Gastrocnemius medialis (tissue), 4 donors: ENCODE measurements at regions not wholly inside any gene's neighbourhood (a gene's known extent, or its start where the extent isn't known, plus 50 kb on each side); places are given as distances from the start of the nearest gene placed in this dataset.

ENCODE experiments used
- ATAC-seq, 2 donors: fragments of 150-250 bp; one replicate each; pipeline ENCODE4 v1.9.1; 2016
- DNase-seq, 2 donors: peaks; one replicate each; pipeline ENCODE4 v3.0.0-alpha.2; 2019
- H3K27ac ChIP-seq, 4 donors: fragments of 200-600 bp; sonication (generic); 1 replicate in 1 of 4; 2 replicates in 3 of 4; pipeline ENCODE4 v1.5.1; 2016 to 2018; ENCODE audit warnings: mild to moderate bottlenecking in 2 of 4, moderate library complexity in 1 of 4
- H3K27me3 ChIP-seq, 3 donors: fragments of 200-600 bp; sonication (generic) in 2 of 3; 1 replicate in 1 of 3; 2 replicates in 2 of 3; pipeline versions ENCODE4 v1.5.1 to v1.6.0; 2016 to 2019; ENCODE audit warnings: mild to moderate bottlenecking in 1 of 3, moderate library complexity in 1 of 3
- H3K36me3 ChIP-seq, 2 donors: fragments of 200-600 bp; sonication (generic) in 1 of 2; one replicate each; pipeline ENCODE4 v1.5.1; 2017 to 2018
- H3K4me1 ChIP-seq, 2 donors: fragments of 200-600 bp; sonication (generic) in 1 of 2; one replicate each; pipeline ENCODE4 v1.5.1; 2016 to 2017; ENCODE audit warnings: mild to moderate bottlenecking in 2 of 2
- H3K4me3 ChIP-seq, 4 donors: fragments of 200-600 bp; sonication (generic) in 3 of 4; 1 replicate in 1 of 4; 2 replicates in 3 of 4; pipeline ENCODE4 v1.5.1; 2016 to 2019; ENCODE audit warnings: mild to moderate bottlenecking in 2 of 4
- H3K9me3 ChIP-seq, 3 donors: fragments of 200-600 bp; sonication (generic) in 2 of 3; 1 replicate in 1 of 3; 2 replicates in 2 of 3; pipeline ENCODE4 v1.5.1; 2016 to 2019
- CTCF ChIP-seq, 5 experiments: fragments of 450-650 bp in 3 of 5; fragments of 200-600 bp in 2 of 5; sonication (generic) in 2 of 5; IDR thresholded peaks in 4 of 5; conservative IDR thresholded peaks in 1 of 5; 1 replicate in 4 of 5; 2 replicates in 1 of 5; pipeline ENCODE4 v1.5.1; 2016 to 2019; ENCODE audit warnings: antibody characterized with exemption in 5 of 5, mild to moderate bottlenecking in 3 of 5, moderate library complexity in 3 of 5
- POLR2A ChIP-seq, 2 donors: fragments of 450-650 bp; IDR thresholded peaks; one replicate each; pipeline ENCODE4 v1.6.1; 2017; ENCODE audit warnings: antibody characterized with exemption in 2 of 2, mild to moderate bottlenecking in 2 of 2, moderate library complexity in 2 of 2
- in situ Hi-C, 4 donors: fragments of 200-750 bp; cut with MboI; loops; one replicate each; pipeline versions ENCODE4 v1.15.0 to v1.8.0; 2017; ENCODE audit warnings: low sequenced_read_pairs in 4 of 4
- intact Hi-C: fragments of 100-400 bp; cut with DNase I; formaldehyde crosslinking; loops from one replicate; pipeline ENCODE4 v1.15.1; 2023; ENCODE audit warnings: low total_unique reads

- H3K4me3 ChIP-seq, result no peak overlapping the region
- no peaks in the 10 kb centered on the region for H3K9me3 ChIP-seq
- no peak overlapping the region for H3K27ac ChIP-seq
- in situ Hi-C loops, result no loop called here
- peaks cover 12 to 23% (median 17%) of the 10 kb centered on the region in 3 donors for H3K27me3 ChIP-seq
- intact Hi-C loops, result no loop called here
- TF ChIP-seq POLR2A (IDR thresholded peaks at IDR 0.05) (no peak), CTCF (IDR thresholded peaks at IDR 0.05 in 4 of 5, conservative IDR thresholded peaks at IDR 0.05 in 1 of 5) (no peak)
- no peak for ATAC-seq
- no peak for DNase-seq
- no peaks in the 10 kb centered on the region for H3K36me3 ChIP-seq
- peaks cover 0 to 4% of the 10 kb centered on the region in 2 donors for H3K4me1 ChIP-seq
Measured at GRCh38 chr10:60728056-60728455, 50.2 kb upstream of the CDK1 start.

- TF ChIP-seq POLR2A (IDR thresholded peaks at IDR 0.05) (no peak), CTCF (IDR thresholded peaks at IDR 0.05 in 4 of 5, conservative IDR thresholded peaks at IDR 0.05 in 1 of 5) (no peak)
- ATAC-seq (no peak), DNase-seq (no peak)
- Histone ChIP-seq H3K9me3 (no peaks in the 10 kb centered on the region), H3K36me3 (no peaks in the 10 kb centered on the region), H3K4me1 (no peaks in the 10 kb centered on the region), H3K4me3 (no peak overlapping the region), H3K27me3 (peaks cover 0 to 12% (median 3%) of the 10 kb centered on the region in 3 donors), H3K27ac (no peak overlapping the region)
- intact Hi-C loops (no loop called here), in situ Hi-C loops (no loop called here)
Measured at GRCh38 chr10:60726257-60726656, 52.0 kb upstream of the CDK1 start.

GRCh38 chr10:60722623-60723022 is 55.7 kb upstream of the CDK1 start:
- Histone ChIP-seq H3K4me3 (no peak overlapping the region), H3K4me1 (no peaks in the 10 kb centered on the region), H3K27ac (no peak overlapping the region), H3K27me3 (peaks cover 0 to 12% (median 3%) of the 10 kb centered on the region in 3 donors), H3K36me3 (no peaks in the 10 kb centered on the region), H3K9me3 (no peaks in the 10 kb centered on the region)
- no peak for ATAC-seq
- TF ChIP-seq POLR2A (IDR thresholded peaks at IDR 0.05) (no peak), CTCF (IDR thresholded peaks at IDR 0.05 in 4 of 5, conservative IDR thresholded peaks at IDR 0.05 in 1 of 5) (no peak)
- DNase-seq, result no peak
- in situ Hi-C loops, result no loop called here
- intact Hi-C loops, result no loop called here

GRCh38 chr10:60719721-60720120 is 58.6 kb upstream of the CDK1 start:
- no peaks in the 10 kb centered on the region for H3K27me3 ChIP-seq
- H3K36me3 ChIP-seq, result no peaks in the 10 kb centered on the region
- H3K27ac ChIP-seq, result no peak overlapping the region
- H3K4me3 ChIP-seq, result no peak overlapping the region
- in situ Hi-C loops (no loop called here), intact Hi-C loops (no loop called here)
- TF ChIP-seq POLR2A (IDR thresholded peaks at IDR 0.05) (no peak), CTCF (IDR thresholded peaks at IDR 0.05 in 4 of 5, conservative IDR thresholded peaks at IDR 0.05 in 1 of 5) (no peak)
- DNase-seq, result no peak
- ATAC-seq, result no peak
- no peaks in the 10 kb centered on the region for H3K9me3 ChIP-seq
- no peaks in the 10 kb centered on the region for H3K4me1 ChIP-seq

- DNase-seq, result no peak
- H3K27me3 ChIP-seq, result no peaks in the 10 kb centered on the region
Measured at GRCh38 chr10:60718886-60719285, 59.4 kb upstream of the CDK1 start.

More at GRCh38 chr10:60718886-60719285, 59.4 kb upstream of the CDK1 start:
- ATAC-seq, result no peak
- H3K9me3 ChIP-seq, result no peaks in the 10 kb centered on the region
- H3K27ac ChIP-seq, result no peak overlapping the region
- H3K4me3 ChIP-seq, result no peak overlapping the region
- in situ Hi-C loops, result no loop called here
- intact Hi-C loops, result no loop called here
- TF ChIP-seq CTCF (IDR thresholded peaks at IDR 0.05 in 4 of 5, conservative IDR thresholded peaks at IDR 0.05 in 1 of 5), result no peak
- no peak for TF ChIP-seq POLR2A (IDR thresholded peaks at IDR 0.05)
- H3K36me3 ChIP-seq, result no peaks in the 10 kb centered on the region
- H3K4me1 ChIP-seq, result no peaks in the 10 kb centered on the region
